HG02973 (cell line): ENCODE measurements at regions not wholly inside any gene's neighbourhood (a gene's known extent, or its start where the extent isn't known, plus 50 kb on each side); places are given as distances from the start of the nearest gene placed in this dataset.

ENCODE experiments used
- ATAC-seq: cut with Tn5 transposase; IDR thresholded peaks from one replicate; pipeline ENCODE4 v1.9.1; 2021; ENCODE audit warnings: moderate library complexity; ENCODE audit not compliant: unreplicated experiment

DNA sequence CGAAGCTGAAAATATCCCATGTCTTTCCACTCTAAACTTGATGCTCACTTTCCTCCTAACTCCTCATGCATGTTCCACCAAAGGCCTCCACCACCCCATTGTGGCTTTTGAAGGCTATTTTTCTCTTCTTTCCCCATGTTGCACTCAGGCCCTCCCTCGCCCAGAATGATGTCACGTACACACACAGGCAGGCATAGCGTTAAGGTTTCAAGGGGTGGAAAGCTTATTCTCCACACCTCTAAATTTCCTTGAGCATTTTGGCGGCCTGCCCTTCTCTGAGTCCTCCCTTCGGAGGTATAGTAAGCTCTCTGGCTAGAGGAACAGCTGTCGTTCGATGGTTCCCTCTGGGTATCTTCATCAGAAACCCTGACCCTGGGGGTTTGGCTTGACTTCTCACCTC is 673.5 kb downstream of the ACTL7B start:
- no peak for ATAC-seq

DNA sequence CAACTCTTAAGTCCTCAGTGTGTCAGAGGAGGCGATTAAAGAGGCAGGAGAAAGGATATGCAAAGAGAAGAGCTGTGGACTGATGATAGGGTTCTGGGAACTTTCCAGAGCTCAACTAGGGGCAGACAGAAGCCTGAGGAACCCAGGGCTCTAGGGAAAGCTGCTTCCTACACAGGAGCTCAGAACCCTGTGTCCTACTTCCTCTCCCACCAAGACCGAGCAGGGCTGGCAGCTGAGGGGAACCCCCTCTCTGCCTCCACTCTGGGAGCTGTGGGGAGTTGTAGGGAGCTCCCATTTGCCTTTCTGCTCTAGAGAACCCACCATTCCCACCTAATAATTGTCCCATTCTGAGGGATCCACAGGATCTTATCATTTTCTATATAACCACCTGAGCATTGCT is 674.3 kb downstream of the ACTL7B start:
- ATAC-seq: no peak

DNA sequence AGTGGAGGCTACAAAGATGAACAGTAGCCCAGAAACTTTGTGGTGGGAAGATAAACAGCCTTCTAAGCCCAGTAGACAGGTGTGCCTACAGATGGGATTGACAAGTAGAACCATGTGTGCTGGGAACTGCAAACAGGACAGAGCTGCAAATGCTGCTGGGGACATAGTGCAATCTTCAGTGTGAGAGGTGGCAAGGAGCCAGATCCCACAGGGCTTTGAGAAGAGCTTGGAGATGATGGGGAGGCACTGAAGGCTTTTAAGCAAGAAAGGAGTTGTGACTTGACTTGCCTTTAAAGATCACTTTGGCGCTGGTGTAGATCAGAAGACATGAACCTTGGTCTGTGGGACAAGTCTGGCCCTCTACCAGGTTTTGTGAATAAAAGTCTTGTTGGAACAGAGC is 675.2 kb downstream of the ACTL7B start:
- no peak for ATAC-seq

DNA sequence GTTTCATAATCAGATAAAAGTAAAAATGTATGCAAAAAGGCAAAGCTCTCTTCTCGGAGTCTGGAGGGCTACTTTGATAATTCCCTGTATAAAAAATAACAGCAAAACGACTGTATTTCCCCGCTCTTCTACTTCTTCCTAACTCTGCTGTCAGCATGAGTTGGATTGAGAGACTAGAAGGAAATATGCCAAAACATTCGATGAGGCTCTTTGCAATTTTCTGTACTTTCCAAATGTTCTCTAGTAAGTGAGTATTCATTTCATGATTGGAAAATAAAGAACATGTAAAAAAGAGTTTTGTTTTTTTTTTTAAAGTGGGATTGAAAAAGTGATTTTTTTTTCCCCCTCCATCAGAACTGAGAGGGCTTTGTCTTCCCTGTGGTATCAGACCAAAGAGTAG is 677.5 kb downstream of the ACTL7B start:
- ATAC-seq: no peak

DNA sequence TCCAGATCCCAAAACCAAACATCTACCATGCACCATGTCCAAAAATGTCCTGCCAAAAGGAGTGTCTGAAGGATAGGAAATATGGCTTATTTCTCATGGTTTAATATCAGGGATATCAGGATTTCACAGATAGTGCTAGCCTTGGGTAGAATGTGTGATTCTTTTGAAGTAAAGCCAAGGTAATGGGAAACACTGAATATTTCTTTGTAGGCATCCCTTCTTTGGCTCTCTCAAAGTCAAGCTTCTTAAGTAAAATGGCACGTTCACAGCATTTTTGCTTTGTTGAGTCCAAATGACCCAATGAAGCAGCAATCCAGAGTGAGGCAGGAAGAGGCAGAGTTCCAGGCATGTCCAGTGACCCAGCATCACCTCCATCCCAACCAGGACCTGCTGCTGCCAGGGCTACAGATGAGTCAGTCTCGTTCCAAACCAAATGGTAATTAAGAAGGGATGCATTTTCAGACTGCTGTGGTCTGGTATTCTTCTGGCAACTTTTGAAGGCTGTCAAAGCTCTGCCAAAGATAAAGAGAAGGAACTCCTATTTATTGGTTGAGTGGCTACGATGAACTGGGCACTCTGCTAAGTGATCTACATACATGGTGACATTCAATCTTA is 678.8 kb upstream of the KLF4 start:
- ATAC-seq: no peak

DNA sequence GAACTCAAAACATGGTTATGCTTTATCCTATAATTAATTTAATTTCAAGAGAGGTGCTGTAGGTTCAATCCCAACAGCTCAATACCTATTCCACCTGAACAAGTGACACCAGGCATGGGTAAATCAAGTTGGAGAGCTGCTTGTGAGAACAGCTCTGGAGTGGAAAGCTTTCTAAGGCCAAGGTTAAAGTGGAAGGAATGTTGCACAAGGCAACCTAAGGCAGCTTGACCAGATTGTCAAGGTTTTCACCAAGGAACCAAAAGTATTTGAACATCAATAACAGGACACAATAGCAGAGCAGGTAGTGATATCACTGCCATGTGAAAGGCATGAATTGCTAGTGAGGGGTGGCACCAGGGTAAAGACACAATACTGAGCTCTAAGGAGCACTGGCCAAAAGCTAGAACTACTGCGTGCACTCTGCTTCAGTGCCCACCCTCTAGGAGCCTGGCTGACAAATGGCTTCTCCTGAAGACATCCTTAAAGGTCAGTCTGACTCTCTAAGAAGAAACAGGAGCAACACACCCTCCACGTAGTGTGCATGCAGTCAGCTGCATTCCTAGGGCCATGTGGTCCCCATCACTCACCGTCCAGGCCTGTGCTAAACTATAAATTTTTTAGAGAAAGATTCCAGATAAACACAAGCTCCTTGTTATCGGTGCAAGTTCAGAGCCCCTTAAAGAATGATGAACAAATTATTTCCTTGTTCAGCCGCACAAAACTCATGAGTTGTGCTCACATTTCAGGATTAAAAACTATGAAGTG is 677.7 kb upstream of the KLF4 start:
- no peak for ATAC-seq

DNA sequence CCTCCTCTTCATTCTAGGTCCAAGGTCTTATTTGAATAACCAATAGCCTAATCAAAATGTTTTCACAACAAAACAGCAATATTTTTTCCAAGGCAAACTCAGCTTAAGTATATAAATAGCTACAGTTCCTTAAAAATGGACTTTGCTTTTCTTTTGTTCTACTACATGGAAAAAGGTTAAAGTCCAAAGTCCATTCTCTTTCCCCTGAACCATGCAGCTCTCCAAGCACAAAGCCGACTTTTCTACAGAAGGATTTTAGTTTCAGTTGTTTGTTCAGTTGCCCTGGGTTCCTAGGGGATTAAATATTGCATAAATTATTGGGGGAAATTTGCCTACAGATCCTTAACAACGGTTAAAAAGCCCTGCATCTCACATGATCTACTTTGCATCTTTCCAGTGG is 677.0 kb upstream of the KLF4 start:
- no peak for ATAC-seq

DNA sequence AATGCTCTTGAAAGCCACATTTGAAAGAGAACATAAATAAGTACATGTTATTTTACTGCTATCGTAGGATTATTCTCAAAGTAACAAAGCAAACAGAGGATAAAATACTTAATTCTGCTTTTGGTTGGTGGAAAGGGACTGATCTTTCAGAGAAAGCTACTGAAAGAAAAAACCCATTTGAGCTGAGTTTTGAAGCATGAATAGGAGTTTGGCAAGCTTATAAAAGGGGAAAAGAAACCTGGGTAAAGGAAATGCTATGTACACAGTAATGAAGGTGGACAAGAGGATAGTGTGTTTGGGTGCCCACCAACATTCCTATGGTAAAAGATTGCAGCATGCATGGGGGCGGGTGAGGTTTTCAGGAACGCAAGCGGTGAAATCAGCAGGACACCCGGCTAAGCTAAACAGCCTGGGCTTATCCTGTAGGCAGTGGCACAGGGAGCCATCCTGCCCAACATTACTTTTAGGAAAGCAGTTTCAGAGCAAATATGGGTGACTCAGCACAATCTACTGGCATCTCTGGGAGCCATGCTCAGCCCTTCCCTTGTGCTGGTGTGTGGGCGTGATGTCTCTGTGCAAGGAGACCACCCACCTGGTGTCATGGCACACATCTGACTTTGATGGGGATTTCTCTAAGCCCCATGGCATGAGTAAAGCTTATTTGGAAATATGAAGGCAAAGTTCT is 673.9 kb upstream of the KLF4 start:
- ATAC-seq: no peak

DNA sequence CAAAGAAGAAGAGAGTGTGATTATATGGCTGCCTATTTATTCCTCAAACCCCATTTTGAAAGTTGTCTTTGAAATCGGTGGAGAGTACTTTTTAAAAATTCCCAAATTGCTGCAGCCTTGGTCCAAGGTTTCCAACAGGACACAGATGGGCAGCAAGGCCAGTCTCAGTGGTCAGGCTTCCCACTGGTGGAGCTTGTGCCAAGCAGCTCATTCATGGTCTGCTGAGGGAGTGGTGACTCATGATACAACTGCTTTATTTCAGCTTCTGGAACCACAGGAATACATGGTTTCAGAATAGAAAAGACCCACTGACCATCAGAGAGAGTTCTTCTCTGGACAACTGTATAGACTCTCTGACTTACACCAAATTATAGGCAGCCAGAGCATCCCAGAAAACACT is 673.1 kb upstream of the KLF4 start:
- no peak for ATAC-seq

DNA sequence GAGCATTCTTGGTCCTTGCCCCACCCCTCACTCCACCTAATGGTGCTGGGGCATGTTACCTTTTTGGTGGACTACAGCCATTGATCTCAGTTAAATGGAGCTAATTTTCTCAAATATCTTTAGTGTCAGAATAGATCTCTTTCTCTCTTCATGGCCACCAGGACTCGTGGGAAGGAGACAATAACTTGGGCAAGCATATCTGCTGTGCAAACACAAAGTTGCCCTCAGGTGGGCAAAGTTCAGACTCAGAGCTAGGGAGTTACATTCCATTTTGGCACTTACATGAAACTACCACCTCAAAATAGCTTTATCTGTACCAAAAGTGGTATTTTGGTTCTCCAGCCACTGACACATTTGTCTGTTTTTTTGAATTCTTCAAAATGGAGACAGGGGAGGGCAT is 671.9 kb upstream of the KLF4 start:
- ATAC-seq: no peak

DNA sequence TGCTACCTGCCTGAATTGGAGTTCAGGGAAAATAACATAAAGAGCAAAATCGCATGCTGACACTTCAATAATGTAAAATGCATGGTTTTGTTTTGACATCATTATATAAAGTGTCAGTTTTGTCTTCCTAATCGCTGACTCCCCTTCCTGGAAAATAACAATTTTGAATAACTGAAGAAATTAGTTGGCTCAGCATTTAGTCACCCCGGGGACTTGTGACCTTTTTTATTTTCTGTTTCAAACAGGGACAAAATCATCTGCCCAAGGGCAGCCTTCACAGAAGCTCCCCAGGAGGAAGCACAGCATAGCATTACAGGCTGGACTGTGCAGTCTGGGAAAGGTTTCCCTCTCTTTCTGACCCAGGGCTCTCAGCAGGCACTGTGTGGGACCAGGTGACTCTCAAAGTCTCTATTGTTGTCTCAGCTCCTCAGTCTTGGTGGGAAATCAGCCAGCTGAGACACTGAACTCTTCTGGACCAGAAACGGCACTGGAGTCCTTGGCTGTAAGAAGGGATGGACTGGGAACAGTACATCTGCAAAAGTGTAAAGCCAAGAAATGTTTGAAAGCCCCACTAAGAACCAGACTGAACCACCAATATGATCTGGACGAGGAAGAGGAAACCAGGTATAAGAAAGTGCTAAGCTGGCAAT is 671.3 kb upstream of the KLF4 start:
- ATAC-seq: no peak

DNA sequence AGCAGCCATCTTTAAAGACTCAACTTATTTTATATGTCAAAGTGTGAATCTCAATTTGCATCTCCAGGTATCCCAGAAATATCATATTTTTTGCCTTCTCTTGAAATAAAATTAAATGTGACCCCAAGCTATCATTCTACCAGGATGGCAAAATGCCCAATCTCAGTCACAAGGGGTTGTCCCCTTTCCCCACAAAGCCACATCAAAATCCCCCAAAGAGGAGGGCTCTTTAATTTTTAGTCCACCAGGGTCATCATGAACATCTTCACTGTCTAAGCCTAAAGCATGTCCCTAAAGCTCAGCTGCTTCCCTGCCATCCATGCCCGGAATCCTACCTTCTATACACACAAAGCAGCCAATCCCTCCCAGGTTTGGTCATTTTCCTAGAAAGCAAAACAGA is 670.5 kb upstream of the KLF4 start:
- ATAC-seq: no peak

DNA sequence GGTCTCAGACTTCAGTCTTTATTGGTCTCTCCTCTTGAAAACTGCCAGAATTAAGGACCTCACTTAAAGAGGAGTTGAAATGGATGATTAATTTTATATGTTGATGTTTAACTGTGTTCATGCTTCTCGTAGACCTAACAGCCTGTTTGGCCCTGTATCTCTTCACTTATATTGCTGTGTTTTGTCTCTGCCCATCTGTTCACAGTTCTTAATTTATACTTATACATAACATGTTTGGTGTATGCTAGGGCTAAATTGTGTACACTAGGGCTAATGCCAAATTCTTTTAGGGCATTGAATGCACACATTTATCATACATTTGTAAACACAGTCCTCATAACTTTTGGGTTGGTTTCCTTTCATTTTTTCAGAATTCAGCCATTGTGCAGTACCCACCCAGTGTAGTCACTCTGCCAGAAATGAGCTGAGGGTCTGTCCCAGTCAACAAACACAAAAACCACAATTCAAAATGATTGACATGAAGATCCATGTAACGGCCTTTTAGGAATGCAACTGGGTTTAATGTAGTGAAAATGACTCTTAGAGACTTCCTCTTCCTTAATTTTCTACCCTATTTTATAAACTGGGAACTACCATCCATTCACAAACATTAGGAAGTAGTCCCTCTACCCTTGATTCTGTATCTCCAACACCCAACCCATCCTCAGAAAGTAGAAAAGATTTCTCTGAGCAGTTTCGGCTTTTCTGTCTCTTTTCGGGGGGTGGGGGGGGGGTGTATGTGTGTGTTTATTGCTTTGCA is 668.8 kb upstream of the KLF4 start:
- no peak for ATAC-seq

DNA sequence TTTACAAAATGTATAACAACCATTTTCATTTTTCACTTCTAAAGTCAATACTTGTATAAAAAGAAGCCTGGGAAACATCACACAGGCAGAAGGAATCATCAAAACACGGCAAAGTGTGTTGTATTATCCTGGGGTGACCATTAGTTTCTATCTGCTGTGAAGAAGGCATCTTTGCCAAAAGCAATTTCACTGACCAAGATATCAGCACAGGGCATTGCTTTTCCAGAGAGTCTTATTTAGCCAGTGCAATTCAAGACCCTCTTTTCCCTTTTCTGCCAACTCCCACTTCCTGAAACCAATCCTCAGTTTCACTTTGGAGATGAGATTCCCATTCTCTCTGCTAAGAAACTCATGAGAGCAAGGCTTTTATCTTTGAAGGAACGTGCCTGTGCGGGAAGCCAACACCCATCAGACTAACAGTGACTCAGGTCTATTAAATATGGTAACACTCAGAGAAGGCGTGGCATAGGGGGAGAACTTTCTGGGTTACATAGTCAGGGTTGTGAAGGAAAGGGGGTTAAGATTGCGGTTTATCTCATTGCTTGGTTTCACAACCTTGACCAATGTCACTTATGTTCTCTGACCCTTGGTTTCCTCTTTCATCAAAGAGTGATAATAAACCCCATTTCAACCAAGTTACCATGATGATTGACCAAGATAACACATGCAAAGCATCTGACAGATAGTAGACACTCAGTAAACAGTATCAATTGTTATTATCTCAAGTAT is 666.9 kb upstream of the KLF4 start:
- ATAC-seq: no peak

DNA sequence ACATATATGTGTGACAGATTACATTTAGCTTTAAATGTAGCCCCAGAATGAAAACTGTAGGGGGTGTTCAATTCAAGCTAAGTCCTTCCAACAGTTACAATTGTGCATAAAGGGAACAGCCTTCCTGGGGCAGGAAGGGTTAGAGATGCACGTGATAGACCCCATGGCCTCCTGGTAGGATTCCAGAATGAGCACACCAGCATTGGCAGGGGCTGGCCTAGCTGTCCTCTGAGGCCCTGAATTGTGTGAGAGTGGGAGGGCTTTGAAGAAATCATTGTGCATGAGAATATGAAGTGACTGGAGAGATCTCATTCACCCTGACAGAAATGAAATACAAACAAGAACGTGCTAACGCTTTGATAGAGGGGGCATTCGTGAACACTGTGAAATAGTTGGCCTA is 663.8 kb upstream of the KLF4 start:
- no peak for ATAC-seq

DNA sequence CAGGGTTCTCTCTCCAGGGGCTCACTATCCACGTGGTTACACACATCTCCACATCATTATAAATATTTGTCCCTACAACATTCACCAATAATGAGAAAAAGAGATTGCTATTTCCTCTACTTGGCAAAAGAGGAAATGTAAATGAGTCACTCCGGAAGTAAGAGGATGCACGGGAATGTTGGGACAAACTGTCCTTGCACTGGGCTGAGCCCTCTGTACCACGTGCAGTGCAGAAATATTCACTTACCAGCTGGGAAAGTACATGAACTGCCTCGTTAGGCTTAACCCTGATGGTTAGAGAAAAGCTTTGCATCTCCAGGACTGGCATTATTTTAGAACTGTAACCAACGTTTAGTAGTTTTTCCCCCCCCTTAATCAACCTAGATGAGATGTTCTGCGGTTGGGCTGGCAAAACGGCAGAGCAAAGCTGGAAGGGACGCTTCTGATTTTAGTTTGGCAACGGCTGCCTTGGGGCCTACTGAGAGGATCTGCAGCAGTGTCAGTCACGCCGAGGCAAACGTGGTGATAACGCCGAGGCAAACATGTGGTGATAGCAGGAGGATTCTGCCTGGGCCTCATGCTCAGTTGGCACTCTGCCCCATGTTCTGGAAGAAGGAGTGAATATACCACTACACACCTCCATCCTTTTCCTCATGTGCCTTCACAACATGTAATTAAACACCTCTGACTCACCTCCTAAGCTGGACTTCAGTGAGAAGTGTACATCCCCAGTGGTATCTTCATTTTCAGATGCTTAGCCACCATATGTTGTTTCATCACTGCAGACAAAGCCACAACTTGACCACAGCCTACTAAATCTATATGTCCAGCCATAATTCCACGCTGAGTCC is 661.4 kb upstream of the KLF4 start:
- ATAC-seq: no peak

DNA sequence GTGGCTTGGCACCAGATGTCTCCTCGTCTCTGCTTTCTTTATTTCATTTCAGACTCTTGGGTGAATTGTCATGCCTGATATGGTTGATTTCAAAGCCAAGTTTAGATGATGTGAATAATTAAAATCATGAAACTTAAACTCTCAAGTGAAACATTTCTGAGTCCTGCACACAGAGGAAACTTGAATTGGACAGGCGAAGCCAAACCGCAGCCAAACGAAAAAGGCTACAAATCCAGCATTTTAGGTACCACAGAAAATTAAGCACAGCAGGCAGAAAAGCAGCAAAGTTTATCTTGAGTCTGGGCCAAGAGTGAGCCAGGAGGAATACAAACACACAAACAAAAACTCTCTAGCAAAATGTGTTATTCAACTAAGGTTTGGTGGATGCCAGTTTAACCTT is 659.8 kb upstream of the KLF4 start:
- no peak for ATAC-seq

DNA sequence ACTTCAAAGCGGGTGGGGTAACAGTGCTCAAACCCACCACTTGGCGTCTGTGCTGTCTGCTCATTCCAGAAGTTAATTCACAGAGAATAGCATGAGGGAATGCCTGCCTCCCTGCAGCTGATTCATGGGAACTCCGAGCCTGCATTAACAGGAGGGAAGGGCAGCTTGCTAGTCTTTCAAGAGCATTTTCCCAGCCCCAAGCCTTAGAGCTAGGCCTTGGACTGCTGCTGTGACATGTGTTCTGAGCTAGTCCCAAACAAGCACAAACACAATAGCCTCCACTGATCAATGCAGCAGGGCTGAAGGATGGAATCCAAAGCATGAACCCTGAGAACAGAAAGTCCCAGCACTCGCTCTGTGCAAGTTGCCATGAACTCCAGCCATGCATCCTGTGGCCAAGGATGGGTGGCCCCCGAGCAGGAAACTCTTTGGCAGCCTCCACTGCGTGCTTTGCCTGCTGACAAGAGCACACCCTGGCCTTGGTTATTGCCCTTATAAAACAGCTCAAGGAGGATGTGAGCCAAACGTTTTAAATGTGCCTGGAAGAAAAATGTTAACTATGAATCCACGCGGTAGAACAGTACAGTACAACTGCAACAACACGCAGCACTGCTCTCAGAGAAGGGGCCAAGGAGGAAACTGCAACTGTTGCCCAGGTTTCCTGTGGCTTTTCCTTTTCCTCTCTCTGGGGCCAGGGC is 653.1 kb upstream of the KLF4 start:
- ATAC-seq: no peak

DNA sequence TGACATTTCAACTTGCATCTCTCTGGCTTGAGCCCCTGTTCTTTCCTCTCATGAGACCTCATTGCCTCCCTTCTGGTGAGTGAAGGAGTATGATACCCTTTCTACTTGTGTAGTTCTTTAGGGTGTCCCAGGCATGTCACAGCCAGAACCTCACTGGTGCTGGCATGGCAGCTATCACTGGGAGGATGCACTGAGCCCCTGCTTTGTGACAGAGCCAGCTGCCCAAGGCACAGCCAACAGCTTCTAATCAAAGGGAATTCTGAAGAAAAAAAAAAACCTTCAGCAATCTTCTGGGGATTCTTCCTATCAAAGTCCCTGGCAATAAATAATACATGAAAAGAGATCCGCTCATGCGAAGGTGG is 652.6 kb upstream of the KLF4 start:
- ATAC-seq: no peak
